Endothelial cell of umbilical vein (primary cell): ENCODE measurements at regions not wholly inside any gene's neighbourhood (a gene's known extent, or its start where the extent isn't known, plus 50 kb on each side); places are given as distances from the start of the nearest gene placed in this dataset.

Experiments
- BruUV-seq: library from RNA; stranded (reverse); fragments of 400-500 nt; replicated peaks from 2 replicates; lab custom pipeline; 2021; lab: Mats Ljungman, UMichigan
- CTCF ChIA-PET: fragments of 300-600, 350-600 bp; sonication (Branson Sonifier 250); formaldehyde crosslinking; loops from one replicate; lab custom pipeline; 2021; ENCODE audit warnings: antibody characterized with exemption, inconsistent platforms; lab: Charles Lee
- POLR2A ChIA-PET: fragments of 300-600, 350-600 bp; sonication (Branson Sonifier 250); formaldehyde crosslinking; loops from one replicate; lab custom pipeline; 2021; ENCODE audit warnings: antibody characterized with exemption, inconsistent platforms; lab: Charles Lee
- DNase-seq: peaks from one replicate; pipeline ENCODE4 v3.0.0-alpha.2; 2011; ENCODE audit warnings: low read depth, low spot score
- FAIRE-seq: peaks from 2 replicates; lab custom pipeline; 2011; peaks lifted over from hg19 to GRCh38; lab: Jason Lieb, UNC
- H2AFZ ChIP-seq: 2 replicates; pipeline ENCODE4 v1.6.0; 2012; ENCODE audit warnings: low read depth, low read length, control low read depth, inconsistent platforms
- H3K27ac ChIP-seq: 2 replicates; pipeline ENCODE4 v1.5.1; 2011; ENCODE audit warnings: low read depth, mild to moderate bottlenecking, control low read depth, low read length, moderate library complexity; ENCODE audit not compliant: insufficient read depth
- H3K27me3 ChIP-seq, 2 experiments: 2 replicates each; pipeline versions ENCODE4 v1.6.0 to v1.6.1; 2011; ENCODE audit warnings: low read length in 2 of 2, mixed read lengths in 1 of 2; ENCODE audit not compliant: control insufficient read depth in 2 of 2, insufficient read depth in 2 of 2
- H3K36me3 ChIP-seq, 2 experiments: 2 replicates in 1 of 2; 3 replicates in 1 of 2; pipeline ENCODE4 v1.5.1; 2011; ENCODE audit warnings: low read length in 2 of 2, mild to moderate bottlenecking in 1 of 2, moderate library complexity in 1 of 2; ENCODE audit not compliant: control insufficient read depth in 2 of 2, insufficient read depth in 2 of 2; ENCODE audit errors: extremely low read depth in 1 of 2
- H3K4me1 ChIP-seq: 3 replicates; pipeline ENCODE4 v1.5.1; 2011; ENCODE audit warnings: mild to moderate bottlenecking, low read length; ENCODE audit not compliant: control insufficient read depth, insufficient read depth; ENCODE audit errors: extremely low read depth
- H3K4me2 ChIP-seq: 2 replicates; pipeline ENCODE4 v1.6.1; 2011; ENCODE audit warnings: low read length, control low read depth, mixed read lengths; ENCODE audit not compliant: insufficient read depth
- H3K4me3 ChIP-seq, 3 experiments: fragments of 200-600 bp in 1 of 3; sonication (generic), shearing (Covaris generic) in 1 of 3; replicated peaks in 1 of 3; 2 replicates each; pipeline ENCODE4 v1.5.1; 2011 to 2016; ENCODE audit warnings: control low read depth in 3 of 3, low read length in 3 of 3, mild to moderate bottlenecking in 2 of 3, inconsistent platforms in 1 of 3, low read depth in 1 of 3, moderate library complexity in 1 of 3; ENCODE audit not compliant: insufficient read depth in 1 of 3
- H3K79me2 ChIP-seq: 2 replicates; pipeline ENCODE4 v1.6.0; 2012; ENCODE audit warnings: low read length, inconsistent platforms; ENCODE audit not compliant: control insufficient read depth, insufficient read depth
- H3K9ac ChIP-seq: replicated peaks from 2 replicates; pipeline ENCODE3; 2011; ENCODE audit warnings: low read length, control low read depth; ENCODE audit not compliant: insufficient read depth; ENCODE audit errors: extremely low read depth
- H3K9me1 ChIP-seq: replicated peaks from 3 replicates; pipeline ENCODE4 v1.6.0; 2011; ENCODE audit warnings: mild to moderate bottlenecking, low read length; ENCODE audit not compliant: control insufficient read depth, insufficient read depth; ENCODE audit errors: extremely low read depth
- H3K9me3 ChIP-seq: replicated peaks from 2 replicates; pipeline ENCODE4 v1.5.1; 2012; ENCODE audit warnings: low read length, inconsistent platforms; ENCODE audit not compliant: control insufficient read depth, insufficient read depth
- H4K20me1 ChIP-seq: replicated peaks from 2 replicates; pipeline ENCODE3; 2011; ENCODE audit warnings: mild to moderate bottlenecking, low read length; ENCODE audit not compliant: control insufficient read depth, insufficient read depth; ENCODE audit errors: extremely low read depth
- CTCF ChIP-seq, 2 donors: IDR thresholded peaks; 1 replicate in 1 of 2; 2 replicates in 1 of 2; pipeline ENCODE4 v1.5.1; 2011; ENCODE audit warnings: low read length in 2 of 2, mild to moderate bottlenecking in 2 of 2, moderate library complexity in 2 of 2, control low read depth in 1 of 2, inconsistent platforms in 1 of 2, low read depth in 1 of 2; ENCODE audit not compliant: insufficient read depth in 1 of 2; ENCODE audit errors: extremely low read depth in 1 of 2
- EZH2 ChIP-seq: IDR thresholded peaks from 2 replicates; pipeline ENCODE4 v1.6.1; 2012; ENCODE audit warnings: borderline replicate concordance, low read depth, mild to moderate bottlenecking, moderate library complexity, low read length, inconsistent platforms; ENCODE audit not compliant: severe bottlenecking
- FOS ChIP-seq: IDR thresholded peaks from 2 replicates; pipeline ENCODE4 v1.6.1; 2011; ENCODE audit warnings: mild to moderate bottlenecking, low read length, moderate library complexity, borderline replicate concordance; ENCODE audit not compliant: insufficient read depth
- GATA2 ChIP-seq: IDR thresholded peaks from 2 replicates; pipeline ENCODE4 v1.7.0; 2011; ENCODE audit warnings: low read depth, mild to moderate bottlenecking, moderate library complexity, mixed read lengths, low read length; ENCODE audit not compliant: insufficient read length, insufficient read depth
- JUN ChIP-seq: IDR thresholded peaks from 2 replicates; pipeline ENCODE4 v1.6.1; 2011; ENCODE audit warnings: borderline replicate concordance, low read depth; ENCODE audit not compliant: insufficient read length, insufficient read depth
- MAX ChIP-seq: IDR thresholded peaks from 2 replicates; pipeline ENCODE4 v1.6.1; 2011; ENCODE audit not compliant: insufficient read depth, insufficient read length
- MYC ChIP-seq: IDR thresholded peaks from one replicate; pipeline ENCODE4 v1.6.1; 2011; ENCODE audit warnings: mild to moderate bottlenecking, low read depth, low read length
- POLR2A ChIP-seq: IDR thresholded peaks from 2 replicates; pipeline ENCODE4 v1.6.1; 2012; ENCODE audit warnings: low read depth, mild to moderate bottlenecking, control low read depth, low read length
- POLR2AphosphoS5 ChIP-seq: IDR thresholded peaks from 2 replicates; pipeline ENCODE4 v1.6.1; 2012; ENCODE audit warnings: low read depth, mild to moderate bottlenecking, control low read depth, low read length, moderate library complexity; ENCODE audit not compliant: insufficient read depth
- dilution Hi-C: fragments of 300-500 bp; cut with MboI; formaldehyde crosslinking; loops from one replicate; pipeline ENCODE4 v1.15.0; 2019; ENCODE audit warnings: low sequenced_read_pairs; ENCODE audit not compliant: extremely low pct_ligation_motif_present
- intact Hi-C: fragments of 100-400 bp; cut with micrococcal nuclease; formaldehyde crosslinking; loops from one replicate; pipeline ENCODE4 v1.10.0; 2022

- CTCF ChIA-PET: no interaction called here
- Histone ChIP-seq H3K4me3 (no peak overlapping the region), H3K27me3 (no peaks in the 10 kb centered on the region), H4K20me1 (no peaks in the 10 kb centered on the region), H3K27ac (no peak overlapping the region), H2AFZ (no peak overlapping the region), H3K9me3 (peaks cover 10% of the 10 kb centered on the region), H3K9me1 (no peaks in the 10 kb centered on the region), H3K4me2 (no peak overlapping the region), H3K36me3 (no peaks in the 10 kb centered on the region), H3K9ac (no peak overlapping the region), H3K4me1 (no peaks in the 10 kb centered on the region), H3K79me2 (no peaks in the 10 kb centered on the region)
- intact Hi-C loops: no loop called here
- POLR2A ChIA-PET: no interaction called here
- TF ChIP-seq POLR2A: no peak
- no peak for TF ChIP-seq MYC
- no peak for TF ChIP-seq JUN
- no peak for TF ChIP-seq CTCF (IDR thresholded peaks at IDR 0.05; ENCODE audit: extremely low read depth in 1 of 2, insufficient read depth in 1 of 2, low read depth in 1 of 2, low read length in 2 of 2)
- no peak for TF ChIP-seq MAX
- TF ChIP-seq POLR2AphosphoS5: no peak
- TF ChIP-seq EZH2: no peak
- no peak for TF ChIP-seq FOS
- TF ChIP-seq GATA2: no peak
- BruUV-seq: no TSS peak
- dilution Hi-C loops: no loop called here
- DNase-seq: no peak
- FAIRE-seq: no peak
Observed at GRCh38 chr3:18669374-18669773, 244.2 kb upstream of the SATB1 start.
